ENCODE measurements at regions not wholly inside any gene's neighbourhood (a gene's known extent, or its start where the extent isn't known, plus 50 kb on each side); places are given as distances from the start of the nearest gene placed in this dataset.

DNA sequence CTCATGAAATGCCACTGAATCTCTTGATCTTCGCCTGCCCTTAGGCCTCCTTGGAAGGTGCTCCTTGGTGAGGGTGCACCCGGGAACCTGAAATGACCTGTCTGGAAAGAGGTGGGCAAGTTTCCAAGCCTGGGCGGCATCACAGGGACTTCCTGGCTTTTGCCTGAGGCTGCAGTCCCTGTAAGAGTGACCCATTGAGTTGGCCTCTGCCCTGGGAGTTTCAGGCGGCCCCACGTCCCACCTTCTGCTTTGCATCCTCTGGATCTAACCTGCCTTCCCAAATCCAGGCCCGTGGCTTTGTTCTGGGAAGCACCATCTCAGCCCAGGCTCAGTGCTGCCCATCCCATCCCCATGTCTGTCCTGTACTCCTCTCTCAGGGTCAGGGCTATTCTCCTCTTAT, 356.4 kb downstream of the RPS24 start:
- Histone ChIP-seq H2AFZ (ENCODE audit: low read length) (no peak overlapping the region), H3K9me3 (ENCODE audit: low read length) (no peaks in the 10 kb centered on the region), H3F3A (ENCODE audit: insufficient read depth, low read length) (no peaks in the 10 kb centered on the region), H4K20me1 (ENCODE audit: insufficient read depth, low read length) (no peaks in the 10 kb centered on the region), H3K4me1 (ENCODE audit: insufficient read depth, low read length, severe bottlenecking) (no peaks in the 10 kb centered on the region), H3K27ac (ENCODE audit: low read depth, low read length, poor library complexity, severe bottlenecking) (no peak overlapping the region), H3K4me2 (ENCODE audit: low read length) (no peak overlapping the region), H3K36me3 (ENCODE audit: insufficient read depth, low read length) (no peaks in the 10 kb centered on the region), H3K27me3 (ENCODE audit: insufficient read depth, low read length) (peaks cover 4% of the 10 kb centered on the region; the same call in 1 of the 2 replicates), H3K9ac (ENCODE audit: low read length) (no peak overlapping the region), H3K9me2 (ENCODE audit: low read depth, low read length) (no peaks in the 10 kb centered on the region), H3K79me2 (ENCODE audit: insufficient read depth, low read length) (no peaks in the 10 kb centered on the region), H3K4me3 (ENCODE audit: low read depth, low read length, poor library complexity, severe bottlenecking) (no peak overlapping the region)
- TF ChIP-seq EZH2 (IDR thresholded peaks at IDR 0.05; ENCODE audit: borderline replicate concordance, low read length), result no peak
- TF ChIP-seq, protein P1, sequence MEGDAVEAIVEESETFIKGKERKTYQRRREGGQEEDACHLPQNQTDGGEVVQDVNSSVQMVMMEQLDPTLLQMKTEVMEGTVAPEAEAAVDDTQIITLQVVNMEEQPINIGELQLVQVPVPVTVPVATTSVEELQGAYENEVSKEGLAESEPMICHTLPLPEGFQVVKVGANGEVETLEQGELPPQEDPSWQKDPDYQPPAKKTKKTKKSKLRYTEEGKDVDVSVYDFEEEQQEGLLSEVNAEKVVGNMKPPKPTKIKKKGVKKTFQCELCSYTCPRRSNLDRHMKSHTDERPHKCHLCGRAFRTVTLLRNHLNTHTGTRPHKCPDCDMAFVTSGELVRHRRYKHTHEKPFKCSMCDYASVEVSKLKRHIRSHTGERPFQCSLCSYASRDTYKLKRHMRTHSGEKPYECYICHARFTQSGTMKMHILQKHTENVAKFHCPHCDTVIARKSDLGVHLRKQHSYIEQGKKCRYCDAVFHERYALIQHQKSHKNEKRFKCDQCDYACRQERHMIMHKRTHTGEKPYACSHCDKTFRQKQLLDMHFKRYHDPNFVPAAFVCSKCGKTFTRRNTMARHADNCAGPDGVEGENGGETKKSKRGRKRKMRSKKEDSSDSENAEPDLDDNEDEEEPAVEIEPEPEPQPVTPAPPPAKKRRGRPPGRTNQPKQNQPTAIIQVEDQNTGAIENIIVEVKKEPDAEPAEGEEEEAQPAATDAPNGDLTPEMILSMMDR (IDR thresholded peaks at IDR 0.05; ENCODE audit: low read length), result no peak

DNA sequence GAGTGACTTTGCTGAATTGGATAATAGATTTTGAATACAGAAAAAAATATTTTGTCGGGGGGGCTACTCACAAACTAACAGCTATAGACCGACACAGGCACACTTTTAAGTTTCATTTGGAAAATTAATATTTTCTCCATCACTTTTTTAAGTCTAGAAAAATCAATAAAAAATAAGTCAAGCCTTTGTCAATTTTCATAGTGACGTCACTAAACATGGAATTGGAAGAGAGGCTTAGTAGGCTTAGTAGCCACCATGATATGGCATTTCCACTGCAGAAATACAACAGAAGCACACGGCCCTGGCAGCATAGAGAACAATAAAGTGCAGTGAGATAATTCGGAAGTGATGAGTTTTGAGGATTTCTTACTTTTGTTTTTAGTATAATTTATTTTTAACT, 357.2 kb downstream of the RPS24 start:
- Histone ChIP-seq H3K9me3 (ENCODE audit: low read length) (no peaks in the 10 kb centered on the region), H3K36me3 (ENCODE audit: insufficient read depth, low read length) (no peaks in the 10 kb centered on the region), H3K9ac (ENCODE audit: low read length) (no peak overlapping the region), H3K27me3 (ENCODE audit: insufficient read depth, low read length) (peaks cover 4% of the 10 kb centered on the region; the same call in 1 of the 2 replicates), H3K9me2 (ENCODE audit: low read depth, low read length) (no peaks in the 10 kb centered on the region), H3K4me1 (ENCODE audit: insufficient read depth, low read length, severe bottlenecking) (no peaks in the 10 kb centered on the region), H4K20me1 (ENCODE audit: insufficient read depth, low read length) (no peaks in the 10 kb centered on the region), H3K27ac (ENCODE audit: low read depth, low read length, poor library complexity, severe bottlenecking) (no peak overlapping the region), H3K79me2 (ENCODE audit: insufficient read depth, low read length) (no peaks in the 10 kb centered on the region), H3K4me3 (ENCODE audit: low read depth, low read length, poor library complexity, severe bottlenecking) (no peak overlapping the region), H2AFZ (ENCODE audit: low read length) (no peak overlapping the region), H3K4me2 (ENCODE audit: low read length) (no peak overlapping the region), H3F3A (ENCODE audit: insufficient read depth, low read length) (no peaks in the 10 kb centered on the region)
- TF ChIP-seq EZH2 (IDR thresholded peaks at IDR 0.05; ENCODE audit: borderline replicate concordance, low read length), result no peak
- TF ChIP-seq, protein P1 (IDR thresholded peaks at IDR 0.05; ENCODE audit: low read length), result no peak

DNA sequence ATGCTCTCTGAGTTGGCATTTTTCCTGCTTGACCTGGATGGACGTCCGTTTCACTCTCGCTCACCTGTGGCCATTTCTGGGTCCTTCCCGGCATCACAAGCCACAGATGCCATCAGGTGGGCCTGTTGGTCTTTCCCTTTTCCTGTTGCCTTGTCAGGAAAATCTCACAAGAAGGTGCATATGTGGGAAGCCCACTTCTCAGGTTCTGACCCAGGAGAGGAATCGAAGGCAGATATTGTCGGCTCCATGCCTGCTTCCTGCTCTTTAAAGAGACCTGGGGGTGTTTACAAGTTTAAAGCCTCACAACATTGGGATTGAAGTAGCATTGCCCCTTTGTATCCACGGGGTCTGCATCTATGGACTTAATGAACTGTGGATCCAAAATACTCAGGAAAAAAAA, 357.9 kb downstream of the RPS24 start:
- H2AFZ ChIP-seq (ENCODE audit: low read length), result no peak overlapping the region
- H4K20me1 ChIP-seq (ENCODE audit: insufficient read depth, low read length), result no peaks in the 10 kb centered on the region
- H3K36me3 ChIP-seq (ENCODE audit: insufficient read depth, low read length), result no peaks in the 10 kb centered on the region
- H3K27me3 ChIP-seq (ENCODE audit: insufficient read depth, low read length), result peaks cover 2% of the 10 kb centered on the region; the same call in 1 of the 2 replicates
- H3K79me2 ChIP-seq (ENCODE audit: insufficient read depth, low read length), result no peaks in the 10 kb centered on the region
- TF ChIP-seq EZH2 (IDR thresholded peaks at IDR 0.05; ENCODE audit: borderline replicate concordance, low read length), result no peak
- TF ChIP-seq, protein P1 (IDR thresholded peaks at IDR 0.05; ENCODE audit: low read length), result no peak
- H3K4me1 ChIP-seq (ENCODE audit: insufficient read depth, low read length, severe bottlenecking), result no peaks in the 10 kb centered on the region
- H3K4me2 ChIP-seq (ENCODE audit: low read length), result no peak overlapping the region
- no peak overlapping the region for H3K27ac ChIP-seq (ENCODE audit: low read depth, low read length, poor library complexity, severe bottlenecking)
- H3K9ac ChIP-seq (ENCODE audit: low read length), result no peak overlapping the region
- H3K4me3 ChIP-seq (ENCODE audit: low read depth, low read length, poor library complexity, severe bottlenecking), result no peak overlapping the region
- H3F3A ChIP-seq (ENCODE audit: insufficient read depth, low read length), result no peaks in the 10 kb centered on the region
- H3K9me2 ChIP-seq (ENCODE audit: low read depth, low read length), result no peaks in the 10 kb centered on the region
- no peaks in the 10 kb centered on the region for H3K9me3 ChIP-seq (ENCODE audit: low read length)
